HepG2 (cell line): ENCODE measurements at regions not wholly inside any gene's neighbourhood (a gene's known extent, or its start where the extent isn't known, plus 50 kb on each side); places are given as distances from the start of the nearest gene placed in this dataset.

Source experiments
- AGO1 ChIP-seq: fragments of 200-400 bp; formaldehyde crosslinking; IDR thresholded peaks from 2 replicates; pipeline ENCODE4 v1.6.1; 2017; ENCODE audit warnings: mild to moderate bottlenecking, low read depth, low read length, moderate library complexity; ENCODE audit not compliant: poor library complexity, severe bottlenecking
- AKAP8 ChIP-seq: sonication (generic); formaldehyde crosslinking; IDR thresholded peaks from 2 replicates; pipeline ENCODE4 v1.5.1; 2020; ENCODE audit warnings: mild to moderate bottlenecking, missing genetic modification reagents
- CBFB ChIP-seq: sonication (generic); formaldehyde crosslinking; IDR thresholded peaks from 2 replicates; pipeline ENCODE4 v1.4.0; 2020; ENCODE audit warnings: missing genetic modification reagents
- DMTF1 ChIP-seq: sonication (generic); formaldehyde crosslinking; IDR thresholded peaks from 2 replicates; pipeline ENCODE4 v1.4.0; 2020; ENCODE audit warnings: mild to moderate bottlenecking, missing genetic modification reagents
- MAZ ChIP-seq, 2 experiments: sonication (generic) in 1 of 2; formaldehyde crosslinking in 1 of 2; IDR thresholded peaks; 2 replicates each; pipeline versions ENCODE4 v1.5.0 to v1.6.1; 2012 to 2020; ENCODE audit warnings: low read depth in 2 of 2, mild to moderate bottlenecking in 2 of 2, borderline replicate concordance in 1 of 2, improper control_type of control experiment in 1 of 2, low read length in 1 of 2, missing genetic modification reagents in 1 of 2, moderate library complexity in 1 of 2
- NR1H2 ChIP-seq: sonication (generic); formaldehyde crosslinking; IDR thresholded peaks from 2 replicates; pipeline ENCODE4 v1.8.1; 2022; ENCODE audit warnings: low read depth, missing genetic modification reagents, borderline replicate concordance
- ZFP90 ChIP-seq: sonication (generic); formaldehyde crosslinking; IDR thresholded peaks from 2 replicates; pipeline ENCODE4 v1.8.0; 2022; ENCODE audit warnings: missing genetic modification reagents, mild to moderate bottlenecking, inconsistent platforms, borderline replicate concordance
- ZNF24 ChIP-seq: fragments of 450-650 bp; IDR thresholded peaks from 2 replicates; pipeline ENCODE4 v1.6.1; 2017; ENCODE audit warnings: antibody characterized with exemption, mild to moderate bottlenecking
- ZNF30 ChIP-seq: sonication (generic); formaldehyde crosslinking; IDR thresholded peaks from 2 replicates; pipeline ENCODE4 v1.5.0; 2020; ENCODE audit warnings: mild to moderate bottlenecking, missing genetic modification reagents
- ZNF646 ChIP-seq: sonication (generic); formaldehyde crosslinking; IDR thresholded peaks from 2 replicates; pipeline ENCODE4 v1.9.0; 2021; ENCODE audit warnings: mild to moderate bottlenecking, missing genetic modification reagents

GRCh38 chr6:137723273-137724017, 143.6 kb upstream of the TNFAIP3 start (continued):
- no peak for TF ChIP-seq AGO1
- TF ChIP-seq ZNF30 (CRISPR knock-in tag), result 0 out of 2 replicates have a peak, but pooled peaks have one; percentile 71
- TF ChIP-seq ZFP90 (CRISPR knock-in tag), result no peak
- no peak for TF ChIP-seq AKAP8 (CRISPR knock-in tag)
- peak; percentile 66 for TF ChIP-seq CBFB
- peak; percentile 63; the same call in 1 of the 2 replicates for TF ChIP-seq MAZ (IDR thresholded peaks at IDR 0.05; ENCODE audit: borderline replicate concordance, low read depth, low read length)
- TF ChIP-seq MAZ (CRISPR knock-in tag; IDR thresholded peaks at IDR 0.05; ENCODE audit: low read depth), result peak; percentile 50
- no peak for TF ChIP-seq ZNF646 (CRISPR knock-in tag)
- TF ChIP-seq DMTF1, result no peak; the same call in 1 of the 2 replicates
- TF ChIP-seq NR1H2 (CRISPR knock-in tag), result no peak
- peak; percentile 28; the same call in 1 of the 2 replicates for TF ChIP-seq ZNF24
